ENCODE measurements at regions not wholly inside any gene's neighbourhood (a gene's known extent, or its start where the extent isn't known, plus 50 kb on each side); places are given as distances from the start of the nearest gene placed in this dataset.

- intact Hi-C loops (cut with micrococcal nuclease), result no loop called here
- H3K27ac ChIP-seq (ENCODE audit: low read depth in 1 of 2, low read length in 2 of 2), result no peak overlapping the region
- H3K27ac Mint-ChIP-seq, result no peak overlapping the region
- peak overlapping the region; percentile 0 for H2AFZ ChIP-seq (ENCODE audit: insufficient read depth, low read depth, low read length, poor library complexity, severe bottlenecking)
- H3K79me2 ChIP-seq (ENCODE audit: insufficient read depth, low read length), result no peaks in the 10 kb centered on the region
- H3K9me3 ChIP-seq (replicated peaks in 1 of 2; ENCODE audit: control insufficient read depth in 1 of 2, insufficient read depth in 1 of 2, low read length in 2 of 2), result peaks cover 0 to 5% of the 10 kb centered on the region in 2 donors
- peaks cover 4 to 15% (median 8%) of the 10 kb centered on the region in 7 donors for H3K9me3 Mint-ChIP-seq
- H3K4me3 ChIP-seq (replicated peaks in 1 of 3; ENCODE audit: low read depth in 2 of 3, low read length in 3 of 3), result no peak overlapping the region
- TF ChIP-seq, protein P1, sequence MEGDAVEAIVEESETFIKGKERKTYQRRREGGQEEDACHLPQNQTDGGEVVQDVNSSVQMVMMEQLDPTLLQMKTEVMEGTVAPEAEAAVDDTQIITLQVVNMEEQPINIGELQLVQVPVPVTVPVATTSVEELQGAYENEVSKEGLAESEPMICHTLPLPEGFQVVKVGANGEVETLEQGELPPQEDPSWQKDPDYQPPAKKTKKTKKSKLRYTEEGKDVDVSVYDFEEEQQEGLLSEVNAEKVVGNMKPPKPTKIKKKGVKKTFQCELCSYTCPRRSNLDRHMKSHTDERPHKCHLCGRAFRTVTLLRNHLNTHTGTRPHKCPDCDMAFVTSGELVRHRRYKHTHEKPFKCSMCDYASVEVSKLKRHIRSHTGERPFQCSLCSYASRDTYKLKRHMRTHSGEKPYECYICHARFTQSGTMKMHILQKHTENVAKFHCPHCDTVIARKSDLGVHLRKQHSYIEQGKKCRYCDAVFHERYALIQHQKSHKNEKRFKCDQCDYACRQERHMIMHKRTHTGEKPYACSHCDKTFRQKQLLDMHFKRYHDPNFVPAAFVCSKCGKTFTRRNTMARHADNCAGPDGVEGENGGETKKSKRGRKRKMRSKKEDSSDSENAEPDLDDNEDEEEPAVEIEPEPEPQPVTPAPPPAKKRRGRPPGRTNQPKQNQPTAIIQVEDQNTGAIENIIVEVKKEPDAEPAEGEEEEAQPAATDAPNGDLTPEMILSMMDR (IDR thresholded peaks at IDR 0.05), result no peak
- no peak overlapping the region for H3K4me2 ChIP-seq (replicated peaks; ENCODE audit: extremely low read depth, low read length, poor library complexity, severe bottlenecking)
- no peak overlapping the region for H3K4me3 Mint-ChIP-seq
- peaks cover 0 to 4% of the 10 kb centered on the region in 2 donors for H3K4me1 ChIP-seq (ENCODE audit: control insufficient read depth in 1 of 2, insufficient read depth in 2 of 2, low read length in 2 of 2)
- H3K36me3 Mint-ChIP-seq, result no peaks in the 10 kb centered on the region
- peaks cover 0 to 3% (median 0%) of the 10 kb centered on the region in 3 donors for H3K27me3 Mint-ChIP-seq (ENCODE audit: low read depth in 3 of 3)
- DNase-seq, result no peak
- no peaks in the 10 kb centered on the region for H4K20me1 ChIP-seq (ENCODE audit: insufficient read depth, low read length)
- no peaks in the 10 kb centered on the region for H3K36me3 ChIP-seq (replicated peaks in 1 of 2; ENCODE audit: control insufficient read depth in 1 of 2, insufficient read depth in 2 of 2, low read length in 2 of 2)
- H3K9ac ChIP-seq (ENCODE audit: insufficient read depth, low read length, poor library complexity, severe bottlenecking), result no peak overlapping the region
- no peaks in the 10 kb centered on the region for H3K27me3 ChIP-seq (ENCODE audit: control insufficient read depth in 2 of 2, insufficient read depth in 2 of 2, low read length in 2 of 2)
- H3K4me1 Mint-ChIP-seq, result peaks cover 13% of the 10 kb centered on the region
- WGBS (ENCODE audit: insufficient coverage), result 100% methylated on average over 1 of the region's 4 CpGs
Observed at GRCh38 chr7:106774213-106774767, 90.8 kb upstream of the PIK3CG start.

GRCh38 chr7:106774768-106775551, 90.1 kb upstream of the PIK3CG start:
- no peak overlapping the region for H3K9ac ChIP-seq (ENCODE audit: insufficient read depth, low read length, poor library complexity, severe bottlenecking)
- Mint-ChIP-seq H3K27ac (no peak overlapping the region), H3K4me1 (peaks cover 13% of the 10 kb centered on the region), H3K27me3 (ENCODE audit: low read depth in 3 of 3) (peaks cover 0 to 3% (median 0%) of the 10 kb centered on the region in 3 donors), H3K36me3 (no peaks in the 10 kb centered on the region), H3K9me3 (peaks cover 4 to 15% (median 8%) of the 10 kb centered on the region in 7 donors), H3K4me3 (no peak overlapping the region)
- H3K27ac ChIP-seq (ENCODE audit: low read depth in 1 of 2, low read length in 2 of 2), result no peak overlapping the region
- DNase-seq, result peak; percentile 14 to 32 (median 19)
- no peaks in the 10 kb centered on the region for H4K20me1 ChIP-seq (ENCODE audit: insufficient read depth, low read length)
- H3K9me3 ChIP-seq (replicated peaks in 1 of 2; ENCODE audit: control insufficient read depth in 1 of 2, insufficient read depth in 1 of 2, low read length in 2 of 2), result peaks cover 0 to 5% of the 10 kb centered on the region in 2 donors
- H3K79me2 ChIP-seq (ENCODE audit: insufficient read depth, low read length), result no peaks in the 10 kb centered on the region
- H3K4me2 ChIP-seq (replicated peaks; ENCODE audit: extremely low read depth, low read length, poor library complexity, severe bottlenecking), result no peak overlapping the region
- no peaks in the 10 kb centered on the region for H3K27me3 ChIP-seq (ENCODE audit: control insufficient read depth in 2 of 2, insufficient read depth in 2 of 2, low read length in 2 of 2)
- intact Hi-C loops (cut with micrococcal nuclease), result loop anchor here in 1 of 2 donors (5.0 kb wide), 1 partner anchor 97 kb away; no protein-coding TSS in a partner anchor
- H2AFZ ChIP-seq (ENCODE audit: insufficient read depth, low read depth, low read length, poor library complexity, severe bottlenecking), result peak overlapping the region; percentile 0
- peaks cover 0 to 4% of the 10 kb centered on the region in 2 donors for H3K4me1 ChIP-seq (ENCODE audit: control insufficient read depth in 1 of 2, insufficient read depth in 2 of 2, low read length in 2 of 2)
- WGBS (ENCODE audit: insufficient coverage), result 91% methylated on average over 6 of the region's 12 CpGs
- no peak overlapping the region for H3K4me3 ChIP-seq (replicated peaks in 1 of 3; ENCODE audit: low read depth in 2 of 3, low read length in 3 of 3)
- TF ChIP-seq, protein P1 (IDR thresholded peaks at IDR 0.05), result no peak
- no peaks in the 10 kb centered on the region for H3K36me3 ChIP-seq (replicated peaks in 1 of 2; ENCODE audit: control insufficient read depth in 1 of 2, insufficient read depth in 2 of 2, low read length in 2 of 2)
